Activated CD4-positive, CD25-positive, alpha-beta regulatory T cell treated with anti-CD3 and anti-CD28 coated beads, Interleukin-2, amount 50 U/mL, for 24 hours (primary cell): ENCODE measurements at regions not wholly inside any gene's neighbourhood (a gene's known extent, or its start where the extent isn't known, plus 50 kb on each side); places are given as distances from the start of the nearest gene placed in this dataset.
"Not testable (repeated sequence)": the region's sequence is repeated elsewhere in the genome, so short reads cannot be mapped to it uniquely, and the experiment has no call there.

Experiments used
- ATAC-seq, 2 donors: fragments of 150-1000 bp; cut with Tn5 transposase; one replicate each; pipeline ENCODE4 v1.10.0; 2021; ENCODE audit warnings: mild to moderate bottlenecking in 1 of 2, moderate library complexity in 1 of 2

DNA sequence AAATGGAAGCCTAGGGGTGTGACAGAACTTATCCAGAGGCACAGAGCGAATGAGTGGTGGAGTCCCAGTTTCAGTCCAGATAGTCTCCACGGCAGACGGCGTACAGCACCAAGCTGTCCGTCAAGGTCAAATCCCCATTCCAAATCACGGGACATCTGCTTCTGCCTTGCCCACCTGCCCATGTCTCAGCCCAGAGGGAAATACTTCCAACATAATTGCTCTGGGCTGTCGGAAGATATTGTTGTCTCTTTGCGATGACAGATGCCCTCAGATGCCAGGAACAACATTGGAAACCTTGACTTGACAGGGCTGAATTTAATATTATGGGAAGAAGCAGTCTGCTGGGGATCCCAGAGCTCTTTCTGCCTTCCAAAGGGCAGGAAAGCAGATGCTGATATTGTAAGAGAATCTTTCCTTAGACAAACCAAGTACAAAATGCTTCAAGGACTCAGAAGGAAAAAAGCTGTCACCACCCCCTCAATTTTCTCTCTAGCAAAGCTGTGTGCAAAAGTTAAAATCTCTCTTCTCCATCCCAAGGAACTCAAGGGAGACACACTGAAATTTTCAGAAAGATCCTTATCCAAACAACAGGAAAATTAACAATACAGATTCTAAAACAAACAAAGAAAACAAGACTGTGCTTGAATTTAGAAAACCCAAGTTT is 364.0 kb downstream of the LRATD1 start:
- ATAC-seq, result no peak

- no peak for ATAC-seq
Observed at GRCh38 chr2:14998546-14998945, 366.0 kb downstream of the LRATD1 start.

- no peak for ATAC-seq
Observed at GRCh38 chr2:14999114-14999661, 366.7 kb downstream of the LRATD1 start.

DNA sequence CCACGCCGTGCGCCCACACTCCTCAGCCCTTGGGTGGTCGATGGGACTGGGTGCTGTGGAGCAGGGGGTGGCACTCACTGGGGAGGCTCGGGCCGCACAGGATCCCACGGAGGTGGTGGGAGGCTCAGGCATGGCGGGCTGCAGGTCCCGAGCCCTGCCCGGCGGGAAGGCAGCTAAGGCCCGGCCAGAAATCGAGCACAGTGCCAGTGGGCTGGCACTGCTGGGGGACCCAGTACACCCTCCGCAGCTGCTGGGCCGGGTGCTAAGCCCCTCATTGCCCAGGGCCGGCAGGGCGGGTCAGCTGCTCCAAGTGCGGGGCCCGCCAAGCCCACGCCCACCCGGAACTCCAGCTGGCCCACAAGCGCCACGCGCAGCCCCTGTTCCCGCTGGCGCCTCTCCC is 370.0 kb downstream of the LRATD1 start:
- ATAC-seq, result not testable (repeated sequence)

- ATAC-seq, result no peak
Observed at GRCh38 chr2:15006667-15007066, 374.1 kb downstream of the LRATD1 start.

DNA sequence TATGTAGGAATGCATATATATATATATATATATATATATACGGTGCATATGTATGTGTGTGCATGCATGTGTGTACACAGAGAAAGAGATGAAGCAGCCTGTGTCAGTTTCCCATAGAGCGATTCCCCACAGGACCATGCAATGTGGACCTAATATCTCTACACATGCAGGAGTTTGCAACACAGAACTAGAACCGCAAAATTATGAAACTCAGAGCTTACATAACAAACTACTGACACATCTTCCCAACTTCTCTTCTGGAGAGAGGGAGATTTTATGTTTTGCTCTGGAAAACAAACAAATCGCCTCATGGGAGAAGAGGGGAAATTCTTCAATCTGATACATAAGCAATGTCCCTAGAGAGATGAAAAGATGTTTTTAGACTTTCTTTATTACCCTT is 377.2 kb downstream of the LRATD1 start:
- no peak for ATAC-seq

DNA sequence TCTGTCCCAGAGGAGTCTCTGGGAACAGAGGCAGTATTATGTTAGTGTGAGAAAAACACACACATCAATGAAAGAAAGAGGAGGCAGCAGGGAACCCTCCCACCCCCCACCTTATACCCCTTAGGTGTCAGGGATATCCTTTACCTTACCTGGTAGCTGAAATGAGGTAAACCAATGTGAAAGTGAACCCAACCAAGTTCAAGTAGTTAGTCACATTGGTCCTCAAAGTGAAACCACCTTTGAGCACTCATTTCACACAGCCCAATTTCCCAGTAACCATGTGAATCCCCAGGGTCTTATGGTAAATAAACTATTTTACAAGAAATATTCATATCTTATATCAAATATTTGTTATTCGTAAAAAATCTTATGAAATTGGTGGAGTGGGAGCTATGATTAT is 377.8 kb downstream of the LRATD1 start:
- no peak for ATAC-seq

DNA sequence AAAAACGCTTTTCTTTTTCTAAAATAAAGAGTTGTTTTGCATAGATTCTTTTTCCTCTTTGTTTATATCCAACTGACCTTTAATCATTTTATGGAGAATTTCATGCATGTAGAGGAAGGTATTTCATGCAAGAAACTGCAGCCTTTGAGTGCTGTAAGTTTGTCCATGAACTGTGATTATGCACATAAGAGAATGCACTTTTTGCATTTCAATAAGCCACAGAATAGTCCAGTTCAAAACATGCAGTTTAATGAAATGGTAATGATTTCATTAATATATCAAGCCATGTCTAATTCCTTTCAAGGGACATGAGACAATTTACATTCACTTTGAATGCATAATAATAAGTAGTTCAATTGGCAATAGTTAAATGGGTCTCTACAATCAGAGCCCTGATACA is 386.3 kb downstream of the LRATD1 start:
- ATAC-seq, result no peak

- ATAC-seq, result no peak
Observed at GRCh38 chr2:15023221-15023620, 390.7 kb downstream of the LRATD1 start.

DNA sequence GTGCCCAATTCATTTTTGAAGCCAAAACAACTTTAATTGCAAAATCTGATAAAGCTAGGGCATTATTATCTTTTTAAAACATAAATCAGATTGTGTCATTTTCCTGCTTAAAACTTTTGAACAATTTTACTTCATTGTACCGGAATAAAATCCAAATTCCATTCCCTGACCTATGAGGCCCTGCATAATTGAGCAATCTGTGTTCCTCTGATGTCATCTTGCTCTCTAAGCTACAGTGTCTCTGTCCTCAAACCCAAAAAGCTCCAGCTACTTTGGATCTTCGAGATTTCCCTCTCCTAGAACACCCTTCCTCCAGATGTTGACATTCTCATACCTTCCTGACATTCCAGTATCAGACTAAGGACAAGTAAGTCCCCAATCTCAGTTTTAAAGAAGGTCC is 395.9 kb downstream of the LRATD1 start:
- no peak for ATAC-seq

DNA sequence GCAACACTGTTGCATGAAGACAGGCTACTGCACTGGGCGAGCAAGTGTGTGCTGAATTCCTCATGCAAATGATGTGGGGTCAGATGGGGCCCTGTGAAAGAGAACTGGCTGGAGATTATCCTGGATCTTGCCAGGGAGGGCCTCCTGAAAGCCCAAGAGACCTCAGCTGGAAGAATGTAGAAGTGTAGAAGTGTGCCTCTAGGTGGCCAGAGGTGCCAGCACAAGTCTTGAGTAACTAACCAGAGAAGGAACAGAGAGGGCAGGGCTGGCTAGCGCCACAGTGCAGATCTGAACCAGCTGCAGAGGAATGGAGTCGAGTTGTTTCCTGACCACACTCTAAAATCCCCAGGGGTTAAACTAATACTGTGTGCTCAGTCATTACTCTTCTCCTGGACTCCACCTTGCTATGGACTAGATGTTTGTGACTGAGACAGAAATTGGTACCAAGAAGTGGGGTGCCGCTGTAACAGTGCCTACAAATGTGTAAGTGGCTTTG is 399.3 kb downstream of the LRATD1 start:
- ATAC-seq, result no peak

DNA sequence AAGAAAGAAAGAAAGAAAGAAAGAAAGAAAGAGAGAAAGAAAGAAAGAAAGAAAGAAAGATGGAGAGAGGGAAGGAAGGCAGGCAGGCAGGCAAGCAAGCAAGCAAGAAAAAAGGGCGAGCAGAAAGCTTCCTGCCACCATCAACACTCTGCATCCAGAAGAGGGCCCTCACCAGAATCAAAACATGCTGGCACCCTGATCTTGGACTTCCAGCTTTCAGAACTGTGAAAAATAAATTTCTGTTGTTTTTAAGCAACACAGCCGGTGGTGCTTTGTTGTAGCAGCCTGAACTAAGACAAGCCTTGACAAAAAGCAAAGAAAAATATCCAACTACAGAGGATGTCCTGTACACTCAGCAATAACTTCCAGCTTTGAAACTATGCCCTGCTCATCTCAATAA is 401.7 kb downstream of the LRATD1 start:
- ATAC-seq, result no peak

GRCh38 chr2:15034860-15035259 is 402.3 kb downstream of the LRATD1 start:
- no peak for ATAC-seq

GRCh38 chr2:15038366-15039364 is 406.1 kb downstream of the LRATD1 start:
- no peak for ATAC-seq

- no peak for ATAC-seq
Observed at GRCh38 chr2:15040429-15041084, 408.0 kb downstream of the LRATD1 start.

- ATAC-seq, result no peak
Observed at GRCh38 chr2:15041429-15041837, 408.9 kb downstream of the LRATD1 start.

DNA sequence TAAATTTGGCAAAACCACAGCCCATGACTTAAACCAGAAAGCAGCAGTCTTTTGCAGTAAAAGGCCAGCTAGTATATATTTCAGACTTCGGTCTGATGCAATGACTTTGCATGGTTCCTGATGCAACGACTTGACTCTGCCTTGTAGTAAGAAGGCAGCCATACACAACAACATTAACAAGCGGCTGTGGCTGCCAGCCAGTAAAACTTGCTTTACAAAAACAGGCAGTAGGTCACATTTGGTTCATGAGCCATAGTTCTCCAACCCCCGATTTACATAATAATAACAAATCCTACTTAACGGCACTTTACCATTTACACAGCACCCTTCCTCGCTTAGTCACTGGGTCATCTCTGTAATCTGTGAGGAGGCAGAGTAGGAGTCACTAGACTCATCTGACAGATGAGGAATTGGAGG is 410.3 kb downstream of the LRATD1 start:
- no peak for ATAC-seq

- ATAC-seq, result no peak
Observed at GRCh38 chr2:15043336-15044058, 411.0 kb downstream of the LRATD1 start.

DNA sequence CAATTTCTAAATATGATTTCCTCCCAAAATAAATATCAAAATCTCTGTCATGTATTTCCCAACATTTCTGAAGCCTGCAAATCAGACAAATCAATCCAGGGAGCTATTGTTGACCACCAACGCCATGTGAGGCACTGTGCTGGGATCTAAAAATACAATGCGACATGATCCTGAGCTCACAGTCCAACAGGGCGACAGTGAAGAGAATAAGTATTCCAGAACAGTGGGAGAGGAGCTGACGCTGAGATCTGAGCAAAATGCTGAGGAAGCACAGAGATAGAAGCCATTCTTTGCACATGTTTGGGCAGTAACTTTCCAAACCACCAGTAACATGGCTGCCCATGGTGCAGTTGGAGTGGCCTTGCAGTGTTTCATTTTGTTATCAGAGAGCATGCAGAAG is 412.5 kb downstream of the LRATD1 start:
- ATAC-seq, result no peak

GRCh38 chr2:15047184-15047583 is 414.7 kb downstream of the LRATD1 start:
- ATAC-seq, result peak in 1 of 2 donors; percentile 11

- no peak for ATAC-seq
Observed at GRCh38 chr2:15048000-15048399, 415.5 kb downstream of the LRATD1 start.
